ENCODE measurements at regions not wholly inside any gene's neighbourhood (a gene's known extent, or its start where the extent isn't known, plus 50 kb on each side); places are given as distances from the start of the nearest gene placed in this dataset.
"Not testable (repeated sequence)": the region's sequence is repeated elsewhere in the genome, so short reads cannot be mapped to it uniquely, and the experiment has no call there.

- TF ChIP-seq POLR2A, CTCF, POLR2AphosphoS5 (IDR thresholded peaks at IDR 0.05): not testable (repeated sequence)
Measured at GRCh38 chr15:20305912-20306311, 235.7 kb downstream of the GOLGA6L6 start.
